NCI-H526 treated with DMSO at 0.1 percent for 48 hours (cell line): ENCODE measurements at regions not wholly inside any gene's neighbourhood (a gene's known extent, or its start where the extent isn't known, plus 50 kb on each side); places are given as distances from the start of the nearest gene placed in this dataset.

Experiments
- DNase-seq: peaks from one replicate; lab custom pipeline; 2025; lab: John Stamatoyannopoulos, UW

DNA sequence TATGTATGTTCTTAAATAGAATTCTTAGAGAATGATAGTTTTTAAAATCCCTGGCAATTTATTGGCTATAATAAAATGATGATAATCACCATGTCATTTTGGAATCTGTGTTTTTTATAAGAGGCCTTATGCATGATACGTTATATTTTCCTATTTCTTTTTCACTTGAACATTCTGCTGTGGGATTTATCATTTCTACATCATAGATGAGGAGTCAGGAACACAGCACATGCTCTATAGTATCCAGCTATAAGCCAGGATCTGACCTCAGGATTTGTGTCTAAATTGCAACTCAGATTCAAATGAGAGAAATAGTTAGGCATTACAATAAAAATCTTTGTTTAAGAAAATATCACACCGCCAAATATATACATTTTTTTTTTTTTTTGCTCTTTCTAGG is 928.0 kb downstream of the EFNB2 start:
- DNase-seq: no peak

DNA sequence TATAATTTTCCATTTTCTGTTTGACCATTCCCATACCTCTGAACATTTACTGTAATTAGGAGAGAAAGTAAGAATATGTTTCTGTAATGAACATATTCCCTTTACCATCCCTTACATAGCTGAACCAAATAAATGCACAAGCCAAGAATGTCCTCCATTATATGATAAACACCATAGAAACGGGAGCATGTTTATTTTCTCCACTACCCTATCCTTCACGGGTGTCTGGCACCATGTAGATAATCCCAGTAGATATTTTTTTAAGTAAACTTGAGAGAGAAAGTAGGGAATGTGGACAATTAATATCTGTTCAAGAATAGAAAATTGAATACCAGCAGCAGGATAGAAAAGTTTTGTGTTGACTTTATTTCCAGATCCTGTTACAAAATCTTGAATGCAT is 928.4 kb downstream of the EFNB2 start:
- DNase-seq: no peak

DNA sequence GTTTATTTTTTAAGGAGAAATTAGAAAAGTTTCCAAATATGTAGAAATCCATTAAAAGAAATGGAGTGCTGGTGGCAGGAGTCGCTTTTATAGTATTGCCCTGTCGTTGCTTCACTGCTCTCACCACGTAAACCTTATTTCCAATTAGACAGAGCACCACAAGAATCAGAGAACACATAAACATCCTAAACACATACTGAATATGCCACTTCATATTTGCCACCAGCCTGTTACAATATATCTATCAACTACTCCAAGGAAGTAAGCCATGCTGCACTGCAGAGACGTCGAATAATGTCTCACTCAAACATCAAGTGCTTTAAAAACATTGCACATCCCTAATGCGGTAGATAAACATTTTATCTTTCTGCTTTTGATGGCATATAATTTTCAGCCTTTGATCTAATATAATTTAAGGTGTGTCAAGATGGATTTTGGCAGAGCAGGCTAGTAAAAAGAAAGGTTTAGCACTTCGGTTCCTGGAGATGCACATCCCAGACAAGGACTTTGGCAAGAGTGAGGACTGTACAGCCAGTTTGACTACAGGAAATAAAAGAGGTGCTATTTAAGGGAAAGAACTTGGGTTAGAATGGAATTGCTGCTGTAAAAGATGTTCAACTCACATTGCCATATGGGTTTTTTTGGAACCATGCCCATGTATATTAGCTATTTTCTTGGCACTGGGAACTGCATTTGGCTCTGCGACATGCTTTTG is 932.3 kb downstream of the EFNB2 start:
- no peak for DNase-seq

DNA sequence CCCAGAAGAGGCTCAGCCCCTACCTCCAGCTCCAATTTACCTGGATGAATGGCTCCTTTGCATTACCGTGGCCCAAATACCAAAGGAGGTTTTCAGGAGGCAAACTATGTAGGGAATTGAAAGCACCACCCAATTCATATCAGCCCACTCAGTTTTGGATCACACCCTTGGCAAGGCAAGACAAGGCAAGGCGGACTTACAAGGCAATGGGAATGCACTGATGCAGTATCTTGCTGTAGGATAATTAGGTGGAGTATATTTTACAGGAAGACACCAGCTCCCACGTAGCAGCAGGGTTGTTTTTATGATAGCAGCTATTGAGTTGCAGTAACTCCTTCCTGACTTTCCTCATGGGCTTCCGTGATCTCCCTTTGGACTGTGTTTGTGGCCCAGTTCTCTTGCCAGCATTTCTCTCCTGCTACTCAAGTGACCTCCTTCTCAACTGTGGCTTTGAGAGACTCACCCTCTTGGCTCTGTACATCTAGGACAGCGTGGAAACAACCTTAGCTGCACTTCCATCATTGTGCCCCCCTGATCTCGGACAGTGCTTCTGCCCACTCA is 935.9 kb downstream of the EFNB2 start:
- DNase-seq: no peak

DNA sequence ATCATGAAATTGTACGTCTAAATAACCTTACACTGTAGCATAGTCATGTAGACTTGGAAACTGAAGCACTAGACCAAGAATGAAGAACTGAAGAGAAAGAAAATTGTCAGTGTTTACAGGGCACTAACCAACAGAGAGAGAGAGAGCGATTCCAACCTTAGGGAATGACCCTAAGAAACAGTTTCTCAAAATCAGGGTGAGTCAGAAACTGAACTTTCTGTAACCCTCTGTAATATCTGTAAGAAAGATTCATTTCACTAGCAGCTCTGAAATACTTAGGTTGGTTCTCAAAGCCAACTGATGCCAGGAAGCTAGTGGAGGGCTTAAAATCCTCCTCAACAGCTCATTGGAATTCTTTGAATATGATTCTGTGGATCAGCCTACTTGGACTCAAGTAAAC is 936.9 kb downstream of the EFNB2 start:
- DNase-seq: no peak

DNA sequence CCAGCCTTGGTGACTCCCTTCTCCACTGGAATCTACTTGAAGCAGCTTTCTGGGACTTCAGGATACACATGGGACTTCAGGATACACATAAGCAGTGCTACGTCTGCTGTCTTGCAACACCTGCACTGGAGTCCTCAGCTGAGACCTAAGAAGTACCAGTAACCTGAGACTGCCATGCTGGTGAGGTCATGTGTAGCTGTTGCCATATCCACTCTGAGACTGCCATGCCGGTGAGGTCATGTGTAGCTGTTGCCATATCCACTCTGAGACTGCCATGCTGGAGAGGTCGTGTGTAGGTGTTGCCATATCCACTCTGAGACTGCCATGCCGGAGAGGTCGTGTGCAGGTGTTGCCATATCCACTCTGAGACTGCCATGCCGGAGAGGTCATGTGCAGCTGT is 937.9 kb downstream of the EFNB2 start:
- no peak for DNase-seq

DNA sequence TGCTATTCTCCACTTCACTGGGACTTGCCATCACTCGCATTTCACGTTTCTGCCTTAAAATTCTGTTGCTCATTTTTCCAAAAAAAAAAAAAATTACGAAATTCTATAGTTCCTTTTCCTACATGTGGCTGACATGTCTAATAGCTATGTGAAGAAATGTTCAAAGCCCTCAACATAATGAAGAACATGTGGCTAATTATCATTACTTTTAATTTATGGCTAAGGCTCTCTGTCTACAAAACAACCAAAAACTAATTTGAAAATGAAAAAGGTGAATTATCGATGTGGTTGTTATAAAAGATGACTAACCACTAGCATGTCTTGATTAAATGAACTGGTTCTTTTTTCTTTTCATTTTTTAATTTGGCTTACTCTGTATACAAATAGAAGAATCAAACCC is 940.0 kb downstream of the EFNB2 start:
- DNase-seq: no peak

DNA sequence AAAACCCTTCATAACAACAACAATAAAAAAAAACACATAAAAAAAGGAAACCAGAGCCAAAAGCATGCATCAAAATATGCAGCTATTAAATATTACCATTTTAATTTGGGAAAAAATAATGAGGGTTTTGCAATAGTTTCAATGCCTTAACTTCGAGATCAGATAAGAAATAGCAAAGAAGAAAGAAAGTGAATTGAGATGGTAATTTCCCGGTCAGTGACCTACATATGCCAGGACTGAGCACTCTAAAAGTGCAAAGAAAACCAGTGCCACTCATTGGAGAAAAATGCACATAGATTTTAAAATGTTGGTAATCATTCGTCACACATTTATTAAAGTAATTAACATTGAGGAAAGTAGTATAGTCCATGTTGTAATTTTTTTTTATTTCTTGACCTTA is 944.2 kb downstream of the EFNB2 start:
- DNase-seq: no peak

DNA sequence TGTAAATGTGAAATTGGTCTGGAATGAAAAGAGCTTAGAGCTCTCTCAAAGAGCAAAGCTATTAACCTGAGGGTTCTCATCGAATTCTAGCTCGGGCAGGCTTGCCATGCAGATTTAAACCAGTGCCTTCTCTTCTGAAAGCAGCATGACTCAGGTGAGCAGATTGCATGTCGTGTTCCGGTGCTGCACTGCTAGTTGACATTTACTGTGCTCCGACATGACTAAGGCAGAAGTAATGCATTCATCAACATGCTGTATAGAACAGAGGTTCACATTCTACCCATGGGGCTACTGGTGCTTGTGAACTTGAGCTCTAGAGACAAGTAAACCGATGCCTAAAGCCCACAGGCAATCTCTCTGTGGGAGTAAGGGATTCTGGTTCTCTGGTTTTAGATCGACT is 947.7 kb downstream of the EFNB2 start:
- no peak for DNase-seq

DNA sequence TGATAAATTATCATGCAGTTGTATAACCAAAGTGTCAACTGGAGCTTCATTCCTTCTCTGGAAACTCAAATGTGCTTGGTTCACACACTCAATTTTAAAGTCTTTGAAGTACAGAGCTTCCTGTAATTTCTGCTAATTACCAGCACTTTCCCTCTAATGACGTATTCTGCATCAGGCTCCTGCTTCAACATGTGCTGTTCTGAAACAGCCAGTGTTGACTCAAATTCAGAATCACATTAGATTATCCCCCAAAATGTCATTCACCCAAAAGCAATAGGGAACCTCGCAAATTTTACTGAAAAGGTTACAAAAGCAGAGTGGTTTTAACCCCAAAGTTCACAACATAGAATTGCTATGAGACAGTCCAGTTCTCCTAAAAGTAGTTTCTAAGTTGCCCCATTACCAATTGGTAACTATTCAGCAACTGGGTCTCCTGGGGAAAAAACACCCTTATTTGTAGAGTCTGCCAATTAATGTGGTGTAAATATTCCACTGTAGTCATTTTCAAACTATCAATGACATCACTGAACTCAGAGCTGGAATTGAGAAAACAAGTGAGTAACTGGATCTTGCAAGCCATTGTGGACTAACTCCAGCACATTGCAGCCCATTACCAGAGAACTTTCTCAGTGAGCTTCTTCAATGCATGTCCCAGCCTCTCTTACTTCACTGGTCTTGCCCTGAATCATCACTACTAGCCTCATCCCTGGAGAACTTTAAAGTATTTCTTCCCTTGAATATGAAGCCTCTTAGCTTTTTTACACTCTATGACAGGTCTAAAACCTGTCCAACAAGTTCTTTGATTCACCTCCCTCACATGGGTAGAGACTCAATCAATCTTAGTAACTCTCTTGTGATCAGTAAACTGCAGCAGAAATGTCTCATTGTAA is 955.4 kb downstream of the EFNB2 start:
- DNase-seq: no peak

DNA sequence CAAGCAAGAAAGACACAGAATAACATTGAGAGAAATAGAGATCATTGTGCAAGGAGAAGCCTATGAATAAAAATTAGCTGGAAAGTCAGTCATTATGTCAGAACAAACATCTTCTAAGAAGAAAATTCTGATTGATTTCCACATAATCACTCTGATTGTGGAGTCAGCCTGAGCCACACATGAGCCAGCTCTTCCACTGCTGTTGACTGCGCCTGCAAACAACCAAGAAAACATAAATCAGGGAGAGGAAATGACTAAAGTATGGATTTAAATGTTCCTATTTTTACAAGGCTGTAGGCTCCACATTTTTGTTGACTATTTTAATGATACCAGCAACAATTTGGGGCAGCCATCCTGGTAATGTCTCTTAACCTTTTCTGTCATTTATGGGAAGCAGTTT is 962.3 kb downstream of the EFNB2 start:
- DNase-seq: no peak

DNA sequence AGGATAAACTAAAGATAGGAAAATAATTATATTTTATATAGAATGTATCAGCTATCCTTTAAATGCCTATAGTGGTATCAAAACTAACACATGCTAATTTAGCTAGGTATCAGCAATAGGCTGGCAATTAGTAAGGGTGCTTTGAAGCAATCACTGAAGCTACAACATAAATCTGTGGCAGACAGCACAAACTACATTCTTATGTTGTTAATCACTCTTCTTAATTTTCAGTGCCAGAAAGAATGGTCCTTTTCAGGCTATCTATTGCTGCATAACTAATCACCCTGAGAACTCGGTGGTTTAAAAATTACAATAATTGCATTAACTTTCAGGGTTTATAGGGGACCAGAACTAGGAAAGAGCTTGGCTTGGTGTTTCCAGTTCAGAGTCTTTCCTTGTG is 963.1 kb downstream of the EFNB2 start:
- DNase-seq: no peak

DNA sequence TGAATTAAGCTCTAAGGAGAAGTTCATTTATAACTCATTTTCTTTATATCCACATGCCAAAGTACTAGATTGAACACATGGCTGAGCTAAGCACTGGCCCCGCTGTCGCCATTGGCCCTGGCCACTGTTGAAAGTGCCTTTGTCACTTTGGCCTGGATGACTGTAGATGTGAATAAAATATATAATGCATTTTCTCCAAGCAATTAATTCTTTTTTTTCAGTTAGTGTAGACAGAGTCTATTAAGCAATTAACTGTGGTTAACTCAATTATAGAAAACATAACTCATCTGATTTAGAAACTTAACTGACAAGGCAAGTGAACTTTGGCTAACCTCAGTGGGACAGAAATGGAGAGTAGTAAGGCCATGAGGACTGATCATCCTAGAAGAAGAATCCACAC is 965.6 kb downstream of the EFNB2 start:
- DNase-seq: no peak

DNA sequence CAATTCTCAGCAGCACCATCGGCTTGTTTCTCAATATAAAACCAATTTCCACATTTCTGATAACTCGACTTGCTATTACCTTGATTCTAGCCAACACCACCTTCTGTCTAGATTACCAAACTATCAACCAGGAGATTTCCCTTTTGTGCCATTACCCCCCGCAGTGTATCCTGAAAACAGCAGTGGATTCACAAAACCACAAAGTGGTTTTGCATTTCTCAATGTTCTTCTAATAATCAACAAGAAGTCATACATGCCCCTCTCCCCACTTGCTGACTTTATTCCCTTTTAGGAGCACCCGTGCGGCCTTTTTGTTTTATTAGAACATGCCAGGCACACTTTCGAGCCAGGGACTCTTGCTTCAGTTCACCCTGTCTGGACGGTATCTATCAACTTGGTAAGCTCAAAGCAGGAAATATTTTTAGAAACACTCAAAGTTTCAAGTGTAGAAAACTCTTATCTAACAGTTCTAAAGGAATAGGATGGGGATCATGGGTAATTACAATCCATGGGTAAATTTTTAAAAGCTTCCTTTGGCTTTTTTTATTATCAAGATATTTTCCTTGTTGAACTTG is 967.4 kb downstream of the EFNB2 start:
- DNase-seq: no peak

DNA sequence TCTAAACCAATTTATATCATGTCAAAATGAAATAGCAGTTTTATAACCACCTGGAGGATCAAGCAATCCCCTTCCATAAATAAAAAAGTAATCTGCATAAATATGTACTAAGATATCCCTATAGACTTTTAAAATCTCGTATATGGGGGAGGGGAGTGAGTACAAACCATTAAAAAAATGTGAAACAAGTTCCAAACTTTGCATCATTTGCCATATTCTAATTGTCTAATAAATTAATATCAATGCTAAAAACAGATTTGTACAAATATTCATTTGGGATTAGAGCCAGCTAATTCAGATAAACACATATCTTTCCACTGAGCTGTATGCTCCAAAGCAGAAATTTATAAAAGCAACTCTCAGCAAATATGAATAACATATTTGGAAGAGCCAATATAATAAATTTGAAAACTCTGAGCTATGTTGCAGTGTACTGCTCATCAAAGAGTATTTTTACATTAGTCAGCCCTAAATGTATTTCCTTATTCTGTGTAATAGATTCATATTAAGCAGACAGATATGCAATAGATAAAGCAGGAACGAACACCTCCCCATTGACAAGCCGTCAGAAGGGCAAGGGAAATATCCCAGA is 970.2 kb downstream of the EFNB2 start:
- DNase-seq: no peak

DNA sequence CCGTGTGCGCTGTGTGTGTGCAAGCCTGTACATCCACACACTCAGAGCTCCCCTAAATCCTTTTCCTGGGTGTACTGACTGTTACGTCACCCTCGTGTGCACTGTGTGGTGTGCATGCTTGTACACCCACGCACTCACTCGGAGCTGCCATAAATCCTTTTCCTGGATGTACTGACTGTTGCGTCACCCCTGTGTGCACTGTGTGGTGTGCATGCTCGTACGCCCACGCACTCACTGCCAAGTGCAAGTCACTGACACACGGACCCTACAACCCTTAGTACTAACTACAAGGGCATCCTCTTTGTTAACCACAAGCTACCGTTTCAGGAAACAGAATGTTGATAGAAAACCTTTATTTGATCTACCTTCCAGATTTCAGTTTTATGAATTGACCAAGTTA is 983.4 kb downstream of the EFNB2 start:
- no peak for DNase-seq

DNA sequence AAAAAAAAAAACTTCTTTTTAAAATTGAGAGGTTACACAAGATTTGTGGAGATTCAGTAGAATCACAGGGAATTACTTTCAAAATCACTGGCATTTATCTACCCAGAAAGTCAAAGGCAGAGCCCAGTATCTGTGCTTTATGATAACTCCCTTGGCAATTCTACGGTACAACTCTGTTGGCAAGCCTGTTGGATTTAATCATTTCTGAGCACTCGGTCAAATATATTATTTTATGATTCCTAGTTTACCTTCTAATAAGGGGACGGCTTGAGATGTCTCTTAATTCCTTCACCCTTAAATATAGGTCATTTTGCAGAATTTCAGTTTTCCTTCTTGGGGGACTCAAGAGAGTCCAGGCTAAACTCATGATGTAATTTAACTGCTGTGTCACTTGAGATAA is 987.6 kb downstream of the EFNB2 start:
- DNase-seq: no peak

DNA sequence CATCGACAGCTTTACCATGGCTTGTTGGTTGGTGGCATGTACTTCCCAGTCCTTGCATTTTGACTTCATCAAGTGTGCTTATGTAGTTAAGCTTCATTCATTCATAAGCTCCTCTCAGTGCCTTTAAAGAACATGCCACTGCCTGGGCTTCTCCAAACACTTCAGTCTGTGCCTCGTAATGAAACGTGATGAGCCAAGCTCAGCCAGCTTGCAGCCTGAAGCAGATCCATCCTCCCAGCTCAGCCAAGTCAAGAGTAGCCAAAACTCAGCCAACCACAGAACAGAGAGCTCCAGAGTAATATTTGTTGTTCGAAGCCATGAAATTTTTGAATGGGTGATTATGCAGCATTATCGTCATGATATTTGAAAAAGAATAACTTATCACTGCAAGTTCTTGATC is 989.7 kb downstream of the EFNB2 start:
- DNase-seq: no peak

DNA sequence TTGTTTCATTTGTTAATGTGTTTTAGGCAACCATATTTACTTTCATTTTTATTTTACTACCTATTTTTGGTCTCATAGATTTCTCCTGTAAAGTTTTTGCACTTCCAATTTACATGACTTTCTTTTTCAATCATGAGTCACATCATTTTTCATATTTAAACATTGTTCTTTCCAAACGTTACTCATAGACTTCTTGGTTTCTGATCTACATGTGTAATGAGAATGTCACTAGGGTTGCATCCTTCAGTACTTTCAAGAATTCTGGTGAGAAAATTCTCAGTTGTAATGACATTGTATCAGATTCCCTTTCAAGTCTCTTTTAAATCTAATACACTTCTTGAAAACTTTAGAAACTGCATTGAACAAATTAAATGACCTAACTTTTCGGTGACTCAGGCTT is 991.7 kb downstream of the EFNB2 start:
- no peak for DNase-seq

DNA sequence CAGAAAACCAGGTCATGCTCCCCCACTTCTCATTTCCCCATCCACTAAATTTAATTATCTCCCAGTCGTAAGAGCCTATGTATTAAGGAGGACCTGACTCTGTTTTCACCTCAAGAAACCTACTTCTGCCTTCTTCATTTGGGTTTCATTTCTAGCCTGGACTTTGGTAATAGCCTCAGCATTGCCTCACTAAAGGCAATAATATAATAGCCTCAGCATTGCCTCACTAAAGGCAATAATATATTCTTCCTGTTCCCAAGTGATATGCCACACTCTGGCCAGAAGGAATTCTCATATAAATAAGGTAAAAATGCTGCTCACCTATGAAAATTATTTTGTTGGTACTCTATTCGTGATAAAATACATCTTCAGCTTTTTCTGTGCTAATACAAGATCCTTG is 993.9 kb downstream of the EFNB2 start:
- DNase-seq: no peak

DNA sequence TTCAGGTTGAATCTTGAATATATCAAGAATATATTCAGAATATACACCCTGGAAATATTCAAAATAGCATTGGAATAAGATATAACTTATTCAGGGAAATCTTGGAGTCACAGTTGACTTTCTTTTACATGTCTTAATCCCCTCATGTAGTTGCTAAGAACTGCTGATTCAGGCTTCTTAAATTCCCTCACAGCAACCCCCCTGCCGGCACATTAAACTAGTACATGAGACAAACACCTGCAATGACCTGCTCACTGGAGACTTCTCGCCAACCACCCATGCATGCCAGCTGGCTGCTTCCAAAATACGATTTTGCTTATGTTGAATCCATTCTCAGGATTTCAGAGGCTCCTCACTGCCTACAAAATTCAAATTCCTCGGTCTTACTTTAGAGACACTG is 997.1 kb downstream of the EFNB2 start:
- DNase-seq: no peak

DNA sequence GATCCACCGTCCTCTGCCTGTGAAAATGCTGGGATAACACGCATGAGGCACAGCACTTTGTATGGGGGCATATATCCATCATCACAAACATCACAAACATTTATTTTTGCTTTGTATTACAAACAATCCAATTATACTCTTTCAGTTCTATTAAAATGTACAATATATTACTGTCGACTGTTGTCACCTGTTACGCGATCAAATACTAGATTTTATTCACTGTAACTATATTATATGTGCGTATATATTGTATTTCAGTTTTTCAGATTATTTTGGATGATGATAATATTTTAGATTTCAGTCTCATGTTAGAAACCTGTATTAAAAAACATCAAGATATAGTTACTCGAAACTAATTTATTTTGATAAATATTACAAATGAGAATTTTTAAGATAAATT is 998.3 kb downstream of the EFNB2 start:
- no peak for DNase-seq

DNA sequence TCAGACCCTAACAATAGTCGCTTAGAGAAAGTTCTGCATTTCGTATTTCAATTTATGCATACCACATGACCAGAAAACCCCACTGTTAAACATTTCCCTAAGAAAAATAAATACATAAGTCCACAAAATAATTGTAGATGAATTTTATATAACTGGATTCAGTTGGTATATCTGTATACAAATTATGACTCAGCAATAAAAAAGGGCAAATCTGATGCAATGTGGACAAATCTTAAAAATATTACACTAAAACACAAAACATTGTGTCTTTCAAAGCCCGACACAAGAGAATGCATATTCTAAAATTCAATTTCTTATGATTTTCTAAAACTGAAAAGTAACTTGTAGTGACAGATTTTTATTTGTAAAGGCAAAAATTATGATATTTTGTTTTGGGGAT is 1005.0 kb downstream of the EFNB2 start:
- DNase-seq: no peak
